ENCODE measurements at regions not wholly inside any gene's neighbourhood (a gene's known extent, or its start where the extent isn't known, plus 50 kb on each side); places are given as distances from the start of the nearest gene placed in this dataset.
"Not testable (repeated sequence)": the region's sequence is repeated elsewhere in the genome, so short reads cannot be mapped to it uniquely, and the experiment has no call there.

- Histone ChIP-seq H3K9me3 (peaks cover 0 to 19% (median 0%) of the 10 kb centered on the region in 4 donors), H3K4me1 (no peaks in the 10 kb centered on the region), H3K36me3 (no peaks in the 10 kb centered on the region), H3K27me3 (no peaks in the 10 kb centered on the region), H3K4me3 (no peak overlapping the region), H3K27ac (no peak overlapping the region)
- DNase-seq (ENCODE audit: low spot score in 2 of 2), result no peak
- TF ChIP-seq EP300 (IDR thresholded peaks at IDR 0.05) (no peak), POLR2A (IDR thresholded peaks at IDR 0.05) (no peak), CTCF (IDR thresholded peaks at IDR 0.05) (no peak)
Observed at GRCh38 chr1:69090170-69090569, 477.6 kb upstream of the LRRC7 start.

DNA sequence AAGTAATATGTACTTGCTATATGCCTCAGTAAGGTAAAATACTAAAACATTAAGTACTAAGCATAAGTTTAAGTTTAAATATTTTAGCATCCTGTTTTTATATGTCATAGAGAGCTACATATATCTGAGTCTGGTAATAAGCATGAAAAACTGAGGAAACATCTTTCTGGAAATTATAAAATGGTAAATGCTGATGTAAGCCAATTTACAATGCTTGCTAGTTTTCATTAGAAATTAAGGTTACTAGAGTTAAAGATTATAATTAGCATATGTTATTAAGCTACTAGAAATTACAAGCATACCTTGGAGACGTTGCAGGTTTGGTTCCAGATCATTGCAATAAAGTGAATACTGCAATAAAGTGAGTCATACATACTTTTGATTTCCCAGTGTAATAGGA, 477.0 kb upstream of the LRRC7 start:
- no peak for DNase-seq (ENCODE audit: low spot score in 2 of 2)
- peaks cover 0 to 19% (median 0%) of the 10 kb centered on the region in 4 donors for H3K9me3 ChIP-seq
- H3K4me1 ChIP-seq, result no peaks in the 10 kb centered on the region
- WGBS, 2 donors, result 67 to 84% methylated on average over 1 of the region's 1 CpG
- H3K27ac ChIP-seq, result no peak overlapping the region
- no peaks in the 10 kb centered on the region for H3K36me3 ChIP-seq
- no peak for TF ChIP-seq POLR2A (IDR thresholded peaks at IDR 0.05)
- TF ChIP-seq EP300 (IDR thresholded peaks at IDR 0.05), result no peak
- no peak for TF ChIP-seq CTCF (IDR thresholded peaks at IDR 0.05)
- no peak overlapping the region for H3K4me3 ChIP-seq
- H3K27me3 ChIP-seq, result no peaks in the 10 kb centered on the region

DNA sequence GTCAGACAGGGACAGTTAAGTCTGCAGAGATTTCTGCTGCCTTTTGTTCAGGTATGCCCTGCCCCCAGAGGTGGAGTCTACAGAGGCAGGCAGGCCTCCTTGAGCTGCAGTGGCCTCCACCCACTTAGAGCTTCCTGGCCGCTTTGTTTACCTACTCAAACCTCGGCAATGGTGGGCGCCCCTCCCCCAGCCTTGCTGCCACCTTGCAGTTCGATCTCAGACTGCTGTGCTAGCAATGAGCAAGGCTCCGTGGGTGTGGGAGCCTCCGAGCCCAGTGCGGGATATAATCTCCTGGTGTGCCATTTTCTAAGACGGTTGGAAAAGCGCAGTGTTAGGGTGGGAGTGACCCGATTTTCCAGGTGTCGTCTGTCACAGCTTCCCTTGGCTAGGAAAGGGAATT, 465.7 kb upstream of the LRRC7 start:
- DNase-seq (ENCODE audit: low spot score in 2 of 2); H3K27ac ChIP-seq; H3K4me3 ChIP-seq; H3K4me1 ChIP-seq; H3K27me3 ChIP-seq; H3K36me3 ChIP-seq: not testable (repeated sequence)
- 97% methylated on average over 11 of the region's 11 CpGs for WGBS, 2 donors
- H3K9me3 ChIP-seq, result peaks cover 0 to 14% (median 0%) of the 10 kb centered on the region in 4 donors

DNA sequence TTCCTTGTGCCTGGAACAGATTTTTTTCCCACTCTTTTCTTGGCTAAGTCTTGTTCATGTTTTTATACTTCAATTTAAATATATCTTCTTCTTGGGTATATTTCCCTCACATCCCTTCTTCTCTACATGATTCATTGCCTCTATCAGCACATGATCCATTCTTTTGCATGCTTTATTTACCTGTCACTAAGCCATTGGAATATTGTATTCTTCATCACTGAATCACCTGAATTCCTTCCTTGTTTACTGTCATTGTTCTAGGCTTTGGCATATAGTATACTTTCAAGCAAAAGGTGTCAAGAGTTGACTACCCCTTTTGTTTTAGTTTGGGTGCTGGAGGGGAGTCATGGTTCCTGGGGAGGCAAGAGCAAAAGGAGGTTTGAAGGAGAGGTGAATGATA, 464.5 kb upstream of the LRRC7 start:
- no peaks in the 10 kb centered on the region for H3K36me3 ChIP-seq
- H3K27me3 ChIP-seq, result no peaks in the 10 kb centered on the region
- no peaks in the 10 kb centered on the region for H3K4me1 ChIP-seq
- H3K9me3 ChIP-seq, result peaks cover 0 to 14% (median 0%) of the 10 kb centered on the region in 4 donors
- TF ChIP-seq EP300 (IDR thresholded peaks at IDR 0.05) (no peak), CTCF (IDR thresholded peaks at IDR 0.05) (no peak), POLR2A (IDR thresholded peaks at IDR 0.05) (no peak)
- H3K27ac ChIP-seq, result no peak overlapping the region
- H3K4me3 ChIP-seq, result no peak overlapping the region
- DNase-seq (ENCODE audit: low spot score in 2 of 2), result no peak

DNA sequence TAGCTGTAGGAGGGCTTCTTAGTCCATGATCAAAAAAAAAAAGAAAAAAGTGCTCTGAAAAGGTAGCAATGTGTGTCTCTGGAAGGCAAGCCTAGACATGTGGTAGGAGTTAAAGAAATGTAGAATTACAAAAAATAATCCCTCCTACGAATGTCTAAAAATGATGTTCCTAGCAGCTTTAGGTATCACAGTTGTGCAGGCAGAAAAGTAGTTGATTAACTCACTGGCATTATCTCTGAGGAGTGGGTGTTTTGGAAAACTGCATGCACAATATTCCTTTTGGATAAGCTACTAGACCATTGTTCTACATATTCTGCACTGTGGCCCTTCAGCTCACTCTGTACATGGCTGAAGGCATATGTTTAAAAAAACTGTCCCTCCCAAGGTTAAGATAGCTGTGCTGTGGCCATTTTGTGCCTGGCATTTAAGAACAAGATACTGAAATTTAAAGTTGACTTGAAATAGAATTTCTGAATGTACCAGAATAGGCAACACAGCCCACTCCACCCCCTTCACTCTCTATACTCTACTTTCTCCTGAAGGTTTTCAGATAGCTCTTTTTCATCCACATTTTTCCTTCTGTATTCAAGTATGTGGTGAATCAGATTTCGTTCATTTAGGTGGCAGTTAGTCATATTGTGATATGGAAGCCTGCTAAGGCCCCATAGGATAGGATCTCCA, 463.9 kb upstream of the LRRC7 start:
- 72 to 73% methylated on average over 2 of the region's 2 CpGs for WGBS, 2 donors
- DNase-seq (ENCODE audit: low spot score in 2 of 2), result no peak
- peaks cover 0 to 14% (median 0%) of the 10 kb centered on the region in 4 donors for H3K9me3 ChIP-seq
- H3K27ac ChIP-seq, result no peak overlapping the region
- no peaks in the 10 kb centered on the region for H3K27me3 ChIP-seq
- TF ChIP-seq POLR2A (IDR thresholded peaks at IDR 0.05) (no peak), EP300 (IDR thresholded peaks at IDR 0.05) (no peak), CTCF (IDR thresholded peaks at IDR 0.05) (no peak)
- no peak overlapping the region for H3K4me3 ChIP-seq
- H3K4me1 ChIP-seq, result no peaks in the 10 kb centered on the region
- no peaks in the 10 kb centered on the region for H3K36me3 ChIP-seq

GRCh38 chr1:69104894-69105293, 462.8 kb upstream of the LRRC7 start:
- no peaks in the 10 kb centered on the region for H3K4me1 ChIP-seq
- no peak overlapping the region for H3K4me3 ChIP-seq
- no peaks in the 10 kb centered on the region for H3K36me3 ChIP-seq
- H3K27me3 ChIP-seq, result no peaks in the 10 kb centered on the region
- H3K27ac ChIP-seq, result no peak overlapping the region
- DNase-seq (ENCODE audit: low spot score in 2 of 2), result no peak
- peaks cover 0 to 14% (median 0%) of the 10 kb centered on the region in 4 donors for H3K9me3 ChIP-seq
- no peak for TF ChIP-seq EP300 (IDR thresholded peaks at IDR 0.05)
- no peak for TF ChIP-seq CTCF (IDR thresholded peaks at IDR 0.05)
- TF ChIP-seq POLR2A (IDR thresholded peaks at IDR 0.05), result no peak
